GM12878 (cell line): ENCODE measurements at regions not wholly inside any gene's neighbourhood (a gene's known extent, or its start where the extent isn't known, plus 50 kb on each side); places are given as distances from the start of the nearest gene placed in this dataset.

ENCODE experiments used
- ATAC-seq: fragments of 200-7000 bp; cut with Tn5 transposase; 3 replicates; pipeline ENCODE4 v1.9.1; 2020; ENCODE audit warnings: mild to moderate bottlenecking, moderate library complexity
- BruUV-seq: library from RNA; stranded (reverse); fragments of 400-500 nt; replicated peaks from 2 replicates; lab custom pipeline; 2021; lab: Mats Ljungman, UMichigan
- CTCF ChIA-PET: fragments of 300-600 bp; sonication (Branson Sonifier 250); formaldehyde crosslinking; extraction: SDS; loops from one replicate; lab custom pipeline; 2021; ENCODE audit warnings: inconsistent platforms; lab: Yijun Ruan, JAX
- POLR2A ChIA-PET: fragments of 350-600 bp; formaldehyde crosslinking; extraction: SDS; loops from one replicate; lab custom pipeline; 2021; ENCODE audit warnings: inconsistent platforms; lab: Charles Lee
- RAD21 ChIA-PET: fragments of 300-600 bp; sonication (Branson Sonifier 250); formaldehyde crosslinking; loops from one replicate; lab custom pipeline; 2023; ENCODE audit warnings: antibody characterized with exemption; ENCODE audit not compliant: unreplicated experiment; lab: Charles Lee
- SMC1A ChIA-PET: fragments of 300-600 bp; sonication (Branson Sonifier 250); formaldehyde crosslinking; loops from one replicate; lab custom pipeline; 2023; ENCODE audit not compliant: unreplicated experiment, uncharacterized antibody; lab: Charles Lee
- DNase-seq: peaks from one replicate; pipeline ENCODE4 v3.0.0-alpha.2; 2011; ENCODE audit warnings: low read depth, low spot score
- FAIRE-seq: peaks from 3 replicates; lab custom pipeline; 2011; peaks lifted over from hg19 to GRCh38; lab: Jason Lieb, UNC
- H2AFZ ChIP-seq: 2 replicates; pipeline ENCODE4 v1.6.0; 2011; ENCODE audit warnings: low read depth, low read length, control low read depth; ENCODE audit not compliant: control insufficient read depth
- H3K27ac ChIP-seq: 2 replicates; pipeline ENCODE4 v1.5.1; 2011; ENCODE audit warnings: control low read depth; ENCODE audit not compliant: control insufficient read depth, insufficient read depth
- H3K27me3 ChIP-seq, 2 experiments: replicated peaks in 1 of 2; 2 replicates each; pipeline versions ENCODE4 v1.6.0 to v1.6.1; 2011; ENCODE audit warnings: low read length in 1 of 2; ENCODE audit not compliant: control insufficient read depth in 2 of 2, insufficient read depth in 2 of 2
- H3K36me3 ChIP-seq, 2 experiments: 2 replicates each; pipeline ENCODE4 v1.5.1; 2011; ENCODE audit warnings: low read length in 1 of 2; ENCODE audit not compliant: control insufficient read depth in 2 of 2, insufficient read depth in 2 of 2
- H3K4me1 ChIP-seq: 2 replicates; pipeline ENCODE4 v1.6.1; 2011; ENCODE audit warnings: mild to moderate bottlenecking, low read length, moderate library complexity, mixed read lengths; ENCODE audit not compliant: control insufficient read depth, insufficient read depth
- H3K4me2 ChIP-seq: 2 replicates; pipeline ENCODE4 v1.6.0; 2011; ENCODE audit warnings: control low read depth; ENCODE audit not compliant: control insufficient read depth, insufficient read depth
- H3K4me3 ChIP-seq: fragments of 200-600 bp; sonication (generic); 2 replicates; pipeline ENCODE4 v1.5.1; 2016
- H3K79me2 ChIP-seq: 2 replicates; pipeline ENCODE4 v1.6.0; 2011; ENCODE audit warnings: low read length; ENCODE audit not compliant: control insufficient read depth, insufficient read depth
- H3K9ac ChIP-seq: 2 replicates; pipeline ENCODE4 v1.8.0; 2011; ENCODE audit warnings: low read length, control low read depth, mixed read lengths; ENCODE audit not compliant: control insufficient read depth, insufficient read depth
- H3K9me3 ChIP-seq: replicated peaks from 3 replicates; pipeline ENCODE4 v1.5.1; 2011; ENCODE audit warnings: mild to moderate bottlenecking, low read length; ENCODE audit not compliant: control insufficient read depth, insufficient read depth
- H4K20me1 ChIP-seq: 2 replicates; pipeline ENCODE4 v1.6.0; 2011; ENCODE audit not compliant: control insufficient read depth, insufficient read depth
- CBX5 ChIP-seq: sonication (generic); IDR thresholded peaks from 2 replicates; pipeline ENCODE4 v1.6.1; 2016; ENCODE audit warnings: low read depth, moderate library complexity, mild to moderate bottlenecking, inconsistent platforms
- CTCF ChIP-seq, 3 experiments: IDR thresholded peaks in 2 of 3; conservative IDR thresholded peaks in 1 of 3; 2 replicates each; pipeline ENCODE4 v1.5.1; 2011; ENCODE audit warnings: low read depth in 3 of 3, low read length in 3 of 3, mild to moderate bottlenecking in 3 of 3, control low read depth in 2 of 3, moderate library complexity in 2 of 3, inconsistent platforms in 1 of 3, mixed read lengths in 1 of 3; ENCODE audit not compliant: control insufficient read depth in 2 of 3, insufficient read depth in 1 of 3; ENCODE audit errors: extremely low read depth in 1 of 3
- EGR1 ChIP-seq, 2 experiments: IDR thresholded peaks; 1 replicate in 1 of 2; 2 replicates in 1 of 2; pipeline ENCODE4 v1.6.1; 2011 to 2012; ENCODE audit warnings: low read depth in 2 of 2, low read length in 2 of 2, borderline replicate concordance in 1 of 2, mild to moderate bottlenecking in 1 of 2, moderate library complexity in 1 of 2
- HDGF ChIP-seq: fragments of 450-650 bp; IDR thresholded peaks from 2 replicates; pipeline ENCODE4 v1.6.1; 2016; ENCODE audit warnings: antibody characterized with exemption
- NR2C1 ChIP-seq: fragments of 450-650 bp; IDR thresholded peaks from 2 replicates; pipeline ENCODE4 v1.6.1; 2017; ENCODE audit warnings: antibody characterized with exemption, mild to moderate bottlenecking, moderate library complexity
- SMC3 ChIP-seq: IDR thresholded peaks from 2 replicates; pipeline ENCODE4 v1.6.1; 2011; ENCODE audit warnings: low read length, improper control_type of control experiment, borderline replicate concordance
- SREBF1 ChIP-seq: IDR thresholded peaks from 2 replicates; pipeline ENCODE4 v1.6.1; 2012; ENCODE audit warnings: mild to moderate bottlenecking, low read length
- USF2 ChIP-seq: IDR thresholded peaks from 2 replicates; pipeline ENCODE4 v1.6.1; 2011; ENCODE audit warnings: low read depth, low read length, improper control_type of control experiment, borderline replicate concordance
- WGBS: methylation state at CpG from one replicate; pipeline ENCODE4 v1.1.6; 2016; ENCODE audit warnings: low lambda C conversion rate; ENCODE audit not compliant: insufficient replicate concordance, insufficient coverage; ENCODE audit errors: missing lambda C conversion rate; 5-methylcytosine and 5-hydroxymethylcytosine counted together
- in situ Hi-C: fragments of 300-500 bp; cut with MboI; formaldehyde crosslinking; loops from 9 replicates; pipeline ENCODE4 v1.14.3; 2018; ENCODE audit warnings: mixed read lengths
- intact Hi-C: fragments of 100-400 bp; cut with micrococcal nuclease; formaldehyde crosslinking; loops from one replicate; pipeline ENCODE4 v1.14.2; 2022; ENCODE audit not compliant: unreplicated experiment

- no peak overlapping the region for H3K27ac ChIP-seq
- SMC1A ChIA-PET, result interaction anchor here (0.8 to 1.1 kb wide), 2 partner anchors 29 to 106 kb away, joined by 3 read pairs; no protein-coding TSS in a partner anchor
- H3K9me3 ChIP-seq, result no peaks in the 10 kb centered on the region
- POLR2A ChIA-PET, result no interaction called here
- in situ Hi-C loops (no loop called here), intact Hi-C loops (no loop called here)
- no peak for DNase-seq
- ATAC-seq, result no peak
- H3K4me3 ChIP-seq, result no peak overlapping the region
- no peak for FAIRE-seq
- CTCF ChIA-PET, result interaction anchor here (0.6 kb wide), 1 partner anchor 424 kb away, joined by 3 read pairs; no protein-coding TSS in a partner anchor
- no peaks in the 10 kb centered on the region; a peak in 1 of 4 replicates for H3K27me3 ChIP-seq
- H4K20me1 ChIP-seq, result no peaks in the 10 kb centered on the region
- WGBS, result 2% methylated on average over 3 of the region's 3 CpGs
- no TSS peak for BruUV-seq
- TF ChIP-seq CBX5, result no peak
- TF ChIP-seq NR2C1, result no peak
- no peak for TF ChIP-seq USF2
- no peak for TF ChIP-seq EGR1 (IDR thresholded peaks at IDR 0.05; ENCODE audit: borderline replicate concordance in 1 of 2, low read depth in 2 of 2, low read length in 2 of 2)
- no peak for TF ChIP-seq SREBF1
- no peak for TF ChIP-seq CTCF (IDR thresholded peaks at IDR 0.05 in 2 of 3, conservative IDR thresholded peaks at IDR 0.05 in 1 of 3; ENCODE audit: control insufficient read depth in 2 of 3, extremely low read depth in 1 of 3, insufficient read depth in 1 of 3, low read depth in 3 of 3, low read length in 3 of 3)
- no peak for TF ChIP-seq SMC3
- TF ChIP-seq HDGF, result no peak
- TF ChIP-seq, all 136 proteins: peak for 0
- RAD21 ChIA-PET, result no interaction called here
- H3K9ac ChIP-seq, result no peak overlapping the region
- no peaks in the 10 kb centered on the region for H3K79me2 ChIP-seq
- H3K4me1 ChIP-seq, result no peaks in the 10 kb centered on the region
- H3K36me3 ChIP-seq, result no peaks in the 10 kb centered on the region
- H3K4me2 ChIP-seq, result no peak overlapping the region
- no peak overlapping the region for H2AFZ ChIP-seq
Observed at GRCh38 chr11:26158251-26158650, 173.7 kb upstream of the ANO3 start.
